Stimulated activated CD8-positive, alpha-beta memory T cell treated with anti-CD3 and anti-CD28 coated beads, Interleukin-7, amount 100 ng/mL, for 48 hours (primary cell): ENCODE measurements at regions not wholly inside any gene's neighbourhood (a gene's known extent, or its start where the extent isn't known, plus 50 kb on each side); places are given as distances from the start of the nearest gene placed in this dataset.

Experiments
- DNase-seq, 2 donors: peaks; one replicate each; pipeline ENCODE4 v3.0.0-alpha.2; 2020; ENCODE audit warnings: low read depth in 1 of 2; ENCODE audit errors: extremely low read depth in 1 of 2

DNA sequence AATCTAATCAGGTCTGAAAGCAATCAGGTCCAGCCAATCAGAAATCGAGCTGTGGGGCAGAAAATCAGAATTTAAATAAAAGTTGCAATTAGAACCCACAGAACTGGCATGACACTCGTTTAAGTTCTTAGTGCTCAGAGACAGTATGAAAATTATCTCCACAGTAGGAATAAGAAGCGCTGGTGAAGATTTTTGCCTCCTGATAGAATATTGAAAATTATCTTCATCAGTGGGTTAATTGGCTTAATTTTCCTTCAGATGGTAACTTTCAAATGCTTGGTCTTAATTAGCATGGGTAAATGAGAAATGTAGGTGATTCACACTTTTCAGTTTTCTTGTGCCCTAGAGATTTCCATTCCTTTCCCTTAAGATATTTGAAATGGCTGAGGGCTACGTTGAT is 109.1 kb upstream of the MDFIC2 start:
- no peak for DNase-seq

DNA sequence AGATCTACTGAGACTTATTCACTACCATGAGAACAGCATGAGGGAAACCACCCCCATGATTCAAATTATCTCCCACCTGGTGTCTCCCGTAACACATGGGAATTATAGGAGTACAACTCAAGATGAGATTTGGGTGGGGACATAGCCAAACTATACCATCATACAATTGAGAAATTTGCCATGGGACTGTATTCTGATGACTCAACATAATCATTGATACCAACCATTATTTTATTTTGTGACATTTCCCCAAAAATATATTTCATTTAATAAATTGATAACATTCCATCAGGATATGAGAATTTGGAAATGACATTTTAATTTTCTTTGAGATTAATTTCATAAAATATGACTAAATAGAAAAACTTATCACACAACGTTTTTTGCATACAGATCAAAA is 96.6 kb upstream of the MDFIC2 start:
- no peak for DNase-seq

DNA sequence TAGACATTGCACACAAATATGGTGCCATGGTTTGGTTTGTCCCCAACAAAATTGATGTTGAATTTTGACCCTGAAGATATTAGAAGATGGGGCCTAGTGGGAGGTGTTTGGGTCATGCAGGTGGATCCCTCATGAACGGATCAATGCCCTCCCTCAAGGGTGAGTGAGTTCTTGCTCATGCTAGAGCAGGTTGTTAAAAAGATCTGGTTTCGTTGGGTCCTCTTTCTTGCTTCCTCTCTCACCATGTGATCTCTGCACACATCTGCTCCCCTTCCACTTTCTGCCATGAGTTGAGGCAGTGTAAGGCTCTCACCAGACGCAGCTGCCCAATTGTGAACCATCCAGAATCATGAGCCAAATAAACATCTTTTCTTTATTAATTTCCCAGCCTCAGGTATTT is 87.8 kb upstream of the MDFIC2 start:
- DNase-seq, result no peak

DNA sequence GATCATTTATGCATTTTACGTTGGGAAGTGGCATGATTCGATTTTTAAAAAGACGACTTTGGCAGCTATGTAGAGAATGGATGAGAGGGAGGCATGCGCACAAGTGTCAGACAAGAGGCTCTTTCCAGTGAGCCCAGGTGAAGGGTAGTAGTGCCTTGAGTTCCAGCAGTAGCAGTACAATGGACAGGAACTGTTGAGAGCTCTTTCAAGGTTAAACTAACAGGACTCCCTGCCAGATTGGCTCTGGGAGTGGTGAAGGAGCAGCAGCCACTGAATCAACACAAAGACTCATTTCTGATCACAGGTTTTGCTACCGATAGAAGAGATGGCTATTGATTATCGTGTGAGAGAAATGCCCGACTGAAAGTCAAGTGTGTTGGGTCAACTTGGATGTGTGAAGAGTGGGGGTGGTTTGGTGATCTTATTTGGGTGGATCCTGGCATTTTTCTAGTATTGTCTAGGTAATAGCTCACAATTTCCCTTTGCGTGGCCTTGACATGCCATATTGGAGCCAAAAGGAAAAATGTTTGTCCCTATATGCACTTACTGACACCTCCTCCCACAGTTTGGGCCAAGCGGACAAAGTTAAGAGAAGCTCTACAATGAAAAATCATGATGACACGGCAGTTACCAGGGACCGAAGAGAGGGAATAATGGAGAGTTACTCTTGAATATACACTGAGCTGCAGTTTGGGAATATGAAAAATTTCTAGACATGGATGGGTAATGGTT is 81.6 kb upstream of the MDFIC2 start:
- DNase-seq, result no peak

DNA sequence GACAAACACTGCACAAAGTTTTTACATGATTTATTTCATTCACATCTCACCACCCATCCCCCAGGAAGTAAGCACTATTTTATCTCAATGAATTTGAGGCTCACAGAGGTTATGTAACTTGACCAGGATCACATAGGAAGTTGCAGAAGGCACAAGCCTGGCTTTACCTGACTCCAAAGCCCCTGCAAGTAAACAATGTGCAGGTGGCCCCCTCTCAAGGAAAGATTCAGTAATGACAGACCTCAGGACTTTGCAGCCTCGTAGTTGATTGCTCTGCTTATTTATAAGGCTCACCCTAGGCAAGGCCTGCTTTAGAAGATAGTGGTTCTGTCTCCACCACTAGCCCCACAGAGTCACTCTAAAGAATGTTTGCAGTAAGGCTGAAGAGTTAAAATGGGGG is 79.8 kb upstream of the MDFIC2 start:
- no peak for DNase-seq

DNA sequence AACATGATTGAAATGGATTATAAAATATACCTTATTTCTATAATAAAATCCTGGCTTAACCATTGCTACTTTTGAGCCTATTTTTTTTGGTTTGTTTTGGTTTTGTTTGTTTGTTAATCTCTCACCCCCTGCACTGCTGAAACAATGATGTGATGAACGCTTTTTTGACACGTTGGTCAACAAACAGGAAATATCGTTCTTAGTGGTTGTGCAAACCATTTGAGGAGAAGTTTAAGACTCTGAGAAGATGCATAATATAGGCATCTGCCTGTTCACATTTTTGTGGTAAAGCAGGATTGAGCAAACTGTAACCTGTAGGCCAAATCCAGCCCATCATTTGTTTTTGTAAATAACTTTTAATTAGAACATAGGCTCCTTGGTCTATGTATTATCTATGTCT is 75.5 kb upstream of the MDFIC2 start:
- DNase-seq, result no peak

DNA sequence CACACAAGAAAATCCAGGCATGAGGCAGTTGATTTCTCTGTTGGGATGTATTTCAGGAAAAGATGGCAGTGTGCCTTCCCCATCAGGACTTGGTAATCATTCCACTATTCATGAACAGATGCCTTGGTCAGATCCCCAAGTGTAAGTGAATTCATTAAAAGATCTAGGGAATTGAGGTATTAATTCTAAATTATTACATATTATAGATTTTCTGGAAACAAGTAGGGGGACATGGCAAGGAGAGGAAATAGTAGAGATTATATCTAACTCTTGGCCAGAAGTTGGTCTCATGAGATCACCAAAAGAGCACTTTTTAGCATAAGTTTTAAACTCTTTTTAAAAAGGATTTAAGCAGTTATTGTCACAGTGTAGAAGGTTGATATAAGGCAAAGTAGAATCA is 74.4 kb upstream of the MDFIC2 start:
- no peak for DNase-seq

DNA sequence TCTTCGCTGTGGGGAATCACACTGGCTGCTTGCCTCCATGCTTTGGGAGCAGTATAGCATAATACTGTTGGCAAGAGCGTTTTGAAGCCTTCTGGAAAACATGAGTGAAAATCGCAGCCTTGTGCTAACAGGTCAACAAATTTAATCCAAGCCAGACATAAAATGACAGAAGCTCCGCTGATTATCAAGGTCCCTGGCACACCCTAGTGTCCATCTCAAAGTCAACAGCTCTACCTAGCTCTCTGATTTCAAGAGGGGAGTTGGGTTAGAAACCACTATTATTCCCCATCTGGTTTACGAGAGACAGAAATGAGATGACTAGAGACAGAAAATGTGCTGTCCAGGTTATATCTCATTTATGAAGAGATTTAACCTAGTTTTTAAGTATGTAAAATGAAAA is 73.6 kb upstream of the MDFIC2 start:
- no peak for DNase-seq

DNA sequence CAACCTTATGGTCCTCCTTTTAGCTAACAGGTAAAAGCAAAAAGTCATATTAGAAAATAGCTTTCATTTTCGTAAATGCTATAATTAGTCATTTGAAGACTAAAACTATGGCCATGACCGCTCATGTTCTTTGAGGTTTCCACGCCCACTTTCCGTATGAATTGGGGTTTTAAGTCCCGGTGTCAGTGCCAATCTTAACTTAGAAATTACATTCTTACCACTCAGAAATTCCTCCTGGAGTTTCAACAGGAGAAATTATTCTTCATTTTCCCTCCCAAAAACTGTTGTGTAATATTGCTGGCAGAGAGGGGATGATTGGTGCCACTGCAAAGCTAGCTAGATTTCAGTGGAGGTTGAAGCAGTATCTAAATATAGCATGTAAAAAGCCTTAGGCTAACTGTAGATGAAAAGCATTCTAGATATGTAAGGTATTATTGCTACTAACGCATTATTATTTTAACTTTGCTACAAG is 71.0 kb upstream of the MDFIC2 start:
- no peak for DNase-seq

DNA sequence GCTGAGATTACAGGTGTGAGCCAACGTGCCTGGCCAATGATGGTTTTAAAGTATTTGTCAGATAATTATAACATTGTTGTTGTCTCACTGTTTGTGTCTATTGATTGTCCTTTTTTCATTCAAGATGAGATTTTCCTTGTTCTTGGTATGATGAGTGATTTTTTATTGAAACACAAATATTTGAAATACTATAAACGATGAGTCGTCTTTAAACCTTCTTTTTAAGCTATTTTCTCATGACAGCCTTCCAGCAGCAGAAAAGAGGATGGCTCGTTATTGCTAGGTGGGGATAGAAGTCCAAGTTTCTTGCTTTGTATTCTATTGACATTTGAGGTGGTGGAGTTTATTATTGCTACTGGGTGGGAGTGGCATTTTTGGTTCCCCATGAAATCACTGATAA is 61.7 kb upstream of the MDFIC2 start:
- DNase-seq, result no peak
